H9 (cell line): ENCODE measurements at regions not wholly inside any gene's neighbourhood (a gene's known extent, or its start where the extent isn't known, plus 50 kb on each side); places are given as distances from the start of the nearest gene placed in this dataset.

Experiments
- DNase-seq: peaks from one replicate; pipeline ENCODE4 v3.0.0-alpha.2; 2017
- H2AFZ ChIP-seq: one replicate; pipeline ENCODE4 v1.6.1; 2013; ENCODE audit warnings: mild to moderate bottlenecking, low read length, control low read depth, moderate library complexity
- H2AK5ac ChIP-seq: 2 replicates; pipeline ENCODE4 v1.6.1; 2013; ENCODE audit warnings: low read length, control low read depth, mixed read lengths; ENCODE audit not compliant: insufficient read length
- H2BK120ac ChIP-seq: one replicate; pipeline ENCODE4 v1.6.1; 2013; ENCODE audit warnings: low read depth, mild to moderate bottlenecking, low read length, control low read depth, inconsistent platforms; ENCODE audit not compliant: poor library complexity, severe bottlenecking
- H2BK12ac ChIP-seq: 2 replicates; pipeline ENCODE4 v1.6.1; 2013; ENCODE audit warnings: low read length, control low read depth, mixed read lengths, low read depth; ENCODE audit not compliant: insufficient read length
- H2BK15ac ChIP-seq: 2 replicates; pipeline ENCODE4 v1.6.1; 2013; ENCODE audit warnings: low read depth, low read length, control low read depth
- H2BK20ac ChIP-seq: one replicate; pipeline ENCODE4 v1.6.1; 2013; ENCODE audit warnings: low read depth, mild to moderate bottlenecking, low read length, control low read depth, inconsistent platforms; ENCODE audit not compliant: poor library complexity, severe bottlenecking
- H2BK5ac ChIP-seq: 2 replicates; pipeline ENCODE4 v1.6.1; 2013; ENCODE audit warnings: low read length, control low read depth, mixed read lengths; ENCODE audit not compliant: insufficient read length
- H3K14ac ChIP-seq: 2 replicates; pipeline ENCODE4 v1.6.1; 2013; ENCODE audit warnings: low read length, control low read depth; ENCODE audit not compliant: insufficient read depth
- H3K18ac ChIP-seq: 2 replicates; pipeline ENCODE4 v1.6.1; 2013; ENCODE audit warnings: low read depth, mild to moderate bottlenecking, mixed read lengths, low read length, control low read depth; ENCODE audit not compliant: insufficient read length
- H3K23ac ChIP-seq: 2 replicates; pipeline ENCODE4 v1.6.1; 2013; ENCODE audit warnings: low read length, control low read depth, mixed read lengths, low read depth; ENCODE audit not compliant: insufficient read length
- H3K23me2 ChIP-seq: 2 replicates; pipeline ENCODE4 v1.6.1; 2013; ENCODE audit warnings: low read depth, mild to moderate bottlenecking, mixed read lengths, low read length, control low read depth; ENCODE audit not compliant: insufficient read length, poor library complexity, severe bottlenecking
- H3K27ac ChIP-seq: 2 replicates; pipeline ENCODE4 v1.5.1; 2013; ENCODE audit warnings: low read length, control low read depth, mixed read lengths, low read depth; ENCODE audit not compliant: insufficient read length
- H3K27me3 ChIP-seq: 2 replicates; pipeline ENCODE4 v1.6.1; 2013; ENCODE audit warnings: low read length, control low read depth, inconsistent platforms; ENCODE audit not compliant: insufficient read depth
- H3K4ac ChIP-seq: 2 replicates; pipeline ENCODE4 v1.6.1; 2013; ENCODE audit warnings: low read depth, mild to moderate bottlenecking, control low read depth, inconsistent platforms, low read length, moderate library complexity
- H3K4me1 ChIP-seq: 2 replicates; pipeline ENCODE4 v1.6.1; 2013; ENCODE audit warnings: low read length, control low read depth, inconsistent platforms; ENCODE audit not compliant: insufficient read depth
- H3K4me2 ChIP-seq: 2 replicates; pipeline ENCODE4 v1.6.1; 2013; ENCODE audit warnings: low read length, control low read depth, mixed read lengths; ENCODE audit not compliant: insufficient read length, insufficient read depth
- H3K56ac ChIP-seq: 2 replicates; pipeline ENCODE4 v1.6.1; 2013; ENCODE audit warnings: low read depth, mild to moderate bottlenecking, mixed read lengths, low read length, control low read depth; ENCODE audit not compliant: insufficient read length
- H3K79me1 ChIP-seq: 2 replicates; pipeline ENCODE4 v1.6.1; 2013; ENCODE audit warnings: low read depth, mild to moderate bottlenecking, moderate library complexity, low read length, control low read depth, inconsistent platforms; ENCODE audit not compliant: insufficient read depth, poor library complexity, severe bottlenecking
- H3K79me2 ChIP-seq: 2 replicates; pipeline ENCODE4 v1.6.1; 2013; ENCODE audit warnings: low read length, control low read depth, inconsistent platforms; ENCODE audit not compliant: insufficient read depth
- H3K9ac ChIP-seq: 2 replicates; pipeline ENCODE4 v1.6.1; 2013; ENCODE audit warnings: low read length, control low read depth, mixed read lengths; ENCODE audit not compliant: insufficient read length; ENCODE audit errors: extremely low read depth
- H3K9me3 ChIP-seq: one replicate; pipeline ENCODE4 v1.6.1; 2013; ENCODE audit warnings: low read depth, low read length, inconsistent platforms; ENCODE audit not compliant: control insufficient read depth
- H3T11ph ChIP-seq: one replicate; pipeline ENCODE4 v1.6.1; 2013; ENCODE audit warnings: mild to moderate bottlenecking, low read length, control low read depth, inconsistent platforms
- H4K20me1 ChIP-seq: one replicate; pipeline ENCODE4 v1.6.1; 2013; ENCODE audit not compliant: control insufficient read depth, insufficient read length, insufficient read depth
- H4K5ac ChIP-seq: 2 replicates; pipeline ENCODE4 v1.6.1; 2013; ENCODE audit warnings: low read depth, mild to moderate bottlenecking, mixed read lengths, low read length, control low read depth; ENCODE audit not compliant: insufficient read length
- H4K8ac ChIP-seq: replicated peaks from 2 replicates; pipeline ENCODE4 v1.6.1; 2013; ENCODE audit warnings: low read length, control low read depth, mixed read lengths, low read depth; ENCODE audit not compliant: insufficient read length
- H4K91ac ChIP-seq: 2 replicates; pipeline ENCODE4 v1.6.1; 2013; ENCODE audit warnings: low read depth, mild to moderate bottlenecking, moderate library complexity, mixed read lengths, low read length, control low read depth; ENCODE audit not compliant: insufficient read length
- H3K27ac Mint-ChIP-seq, 3 experiments: 2 replicates in 2 of 3; 3 replicates in 1 of 3; pipeline ENCODE4 v1.8.0; 2020 to 2021; ENCODE audit warnings: mixed read lengths in 3 of 3, mild to moderate bottlenecking in 1 of 3, moderate library complexity in 1 of 3
- H3K27me3 Mint-ChIP-seq: 2 replicates; pipeline ENCODE4 v1.8.0; 2021; ENCODE audit warnings: low read depth, mild to moderate bottlenecking, moderate library complexity, mixed read lengths
- H3K36me3 Mint-ChIP-seq, 3 experiments: 2 replicates in 2 of 3; 3 replicates in 1 of 3; pipeline ENCODE4 v1.8.0; 2020 to 2021; ENCODE audit warnings: low read depth in 3 of 3, mixed read lengths in 3 of 3; ENCODE audit not compliant: insufficient read depth in 1 of 3
- H3K4me1 Mint-ChIP-seq, 2 experiments: 2 replicates each; pipeline ENCODE4 v1.8.0; 2020; ENCODE audit warnings: mixed read lengths in 2 of 2
- H3K4me3 Mint-ChIP-seq, 2 experiments: 2 replicates in 1 of 2; 3 replicates in 1 of 2; pipeline ENCODE4 v1.8.0; 2020 to 2021; ENCODE audit warnings: mild to moderate bottlenecking in 2 of 2, mixed read lengths in 2 of 2, moderate library complexity in 1 of 2
- H3K9me3 Mint-ChIP-seq, 2 experiments: 2 replicates in 1 of 2; 3 replicates in 1 of 2; pipeline ENCODE4 v1.8.0; 2020; ENCODE audit warnings: mild to moderate bottlenecking in 2 of 2, mixed read lengths in 2 of 2, moderate library complexity in 1 of 2
- CTCF ChIP-seq: fragments of 200-600 bp; sonication (generic); conservative IDR thresholded peaks from 3 replicates; pipeline ENCODE4 v1.8.0; 2021; ENCODE audit warnings: antibody characterized with exemption, mild to moderate bottlenecking
- WGBS: extraction: QIAGEN DNeasy Blood & Tissue Kit; methylation state at CpG from one replicate; pipeline ENCODE4 v1.1.7; 2013; ENCODE audit warnings: missing lambda C conversion rate, low lambda C conversion rate, mixed read lengths; ENCODE audit not compliant: insufficient read length; ENCODE audit errors: extremely low coverage; 5-methylcytosine and 5-hydroxymethylcytosine counted together

- H3K4me1 Mint-ChIP-seq = peaks cover 4% of the 10 kb centered on the region in 2 experiments
- no peaks in the 10 kb centered on the region; a peak in 1 of 7 replicates for H3K36me3 Mint-ChIP-seq
- Histone ChIP-seq H3K9me3 (no peaks in the 10 kb centered on the region), H3K23ac (no peak overlapping the region), H3K79me1 (no peaks in the 10 kb centered on the region), H4K20me1 (no peaks in the 10 kb centered on the region), H3T11ph (no peak overlapping the region), H4K5ac (no peak overlapping the region), H2BK15ac (no peak overlapping the region), H3K18ac (no peak overlapping the region), H2BK12ac (no peak overlapping the region), H2AFZ (no peak overlapping the region), H2BK5ac (no peak overlapping the region), H3K9ac (no peak overlapping the region), H2AK5ac (no peak overlapping the region), H3K14ac (no peak overlapping the region; the same call in 1 of the 2 replicates), H2BK20ac (no peak overlapping the region), H3K4me1 (no peaks in the 10 kb centered on the region; the same call in 1 of the 2 replicates), H2BK120ac (no peak overlapping the region), H3K4me2 (no peak overlapping the region), H3K27ac (no peak overlapping the region), H3K23me2 (no peaks in the 10 kb centered on the region), H3K27me3 (no peaks in the 10 kb centered on the region; the same call in 1 of the 2 replicates), H4K91ac (no peak overlapping the region), H3K56ac (no peak overlapping the region), H3K79me2 (no peaks in the 10 kb centered on the region), H4K8ac (no peak overlapping the region), H3K4ac (no peak overlapping the region)
- no peak overlapping the region for H3K4me3 Mint-ChIP-seq
- DNase-seq = peak; percentile 10
- WGBS = no CpG with 5 or more reads among the region's 11 CpGs
- H3K27ac Mint-ChIP-seq = no peak overlapping the region
- H3K27me3 Mint-ChIP-seq = peaks cover 20% of the 10 kb centered on the region
- TF ChIP-seq CTCF = no peak
- H3K9me3 Mint-ChIP-seq = no peaks in the 10 kb centered on the region
Measured at GRCh38 chr22:49300241-49300640, 527.4 kb downstream of the BRD1 start.
